Stomach (tissue), 4 donors: ENCODE measurements at regions not wholly inside any gene's neighbourhood (a gene's known extent, or its start where the extent isn't known, plus 50 kb on each side); places are given as distances from the start of the nearest gene placed in this dataset.

ENCODE experiments used
- CTCF ChIP-seq, 7 experiments: fragments of 450-650 bp in 4 of 7; fragments of 200-600 bp in 3 of 7; sonication (generic) in 3 of 7; IDR thresholded peaks; one replicate each; pipeline ENCODE4 v1.5.1; 2016 to 2019; ENCODE audit warnings: antibody characterized with exemption in 7 of 7, control low read depth in 2 of 7, mild to moderate bottlenecking in 1 of 7
- EP300 ChIP-seq: sonication (generic); formaldehyde crosslinking; IDR thresholded peaks from one replicate; pipeline ENCODE4 v1.6.1; 2017; ENCODE audit warnings: antibody characterized with exemption
- POLR2A ChIP-seq, 4 donors: fragments of 450-650 bp; IDR thresholded peaks; one replicate each; pipeline ENCODE4 v1.6.1; 2016; ENCODE audit warnings: antibody characterized with exemption in 4 of 4, control low read depth in 2 of 4, mild to moderate bottlenecking in 1 of 4, moderate library complexity in 1 of 4
- POLR2AphosphoS5 ChIP-seq, 3 donors: sonication (generic); formaldehyde crosslinking; IDR thresholded peaks; one replicate each; pipeline ENCODE4 v1.6.1; 2016; ENCODE audit warnings: antibody characterized with exemption in 3 of 3

GRCh38 chr1:88111816-88112215, 572.3 kb upstream of the PKN2 start:
- no peak for TF ChIP-seq CTCF (IDR thresholded peaks at IDR 0.05)
- TF ChIP-seq POLR2AphosphoS5 (IDR thresholded peaks at IDR 0.05), result no peak
- no peak for TF ChIP-seq EP300
- no peak for TF ChIP-seq POLR2A (IDR thresholded peaks at IDR 0.05)
